GM12878 (cell line): ENCODE measurements at regions not wholly inside any gene's neighbourhood (a gene's known extent, or its start where the extent isn't known, plus 50 kb on each side); places are given as distances from the start of the nearest gene placed in this dataset.

ENCODE experiments used
- DPF2 ChIP-seq: fragments of 450-650 bp; IDR thresholded peaks from 2 replicates; pipeline ENCODE4 v1.6.1; 2017; ENCODE audit warnings: mild to moderate bottlenecking
- TF ChIP-seq, protein P1 (sequence below), 3 experiments: IDR thresholded peaks in 2 of 3; conservative IDR thresholded peaks in 1 of 3; 2 replicates each; pipeline ENCODE4 v1.5.1; 2011; ENCODE audit warnings: low read depth in 3 of 3, low read length in 3 of 3, mild to moderate bottlenecking in 3 of 3, control low read depth in 2 of 3, moderate library complexity in 2 of 3, inconsistent platforms in 1 of 3, mixed read lengths in 1 of 3; ENCODE audit not compliant: control insufficient read depth in 2 of 3, insufficient read depth in 1 of 3; ENCODE audit errors: extremely low read depth in 1 of 3

DNA sequence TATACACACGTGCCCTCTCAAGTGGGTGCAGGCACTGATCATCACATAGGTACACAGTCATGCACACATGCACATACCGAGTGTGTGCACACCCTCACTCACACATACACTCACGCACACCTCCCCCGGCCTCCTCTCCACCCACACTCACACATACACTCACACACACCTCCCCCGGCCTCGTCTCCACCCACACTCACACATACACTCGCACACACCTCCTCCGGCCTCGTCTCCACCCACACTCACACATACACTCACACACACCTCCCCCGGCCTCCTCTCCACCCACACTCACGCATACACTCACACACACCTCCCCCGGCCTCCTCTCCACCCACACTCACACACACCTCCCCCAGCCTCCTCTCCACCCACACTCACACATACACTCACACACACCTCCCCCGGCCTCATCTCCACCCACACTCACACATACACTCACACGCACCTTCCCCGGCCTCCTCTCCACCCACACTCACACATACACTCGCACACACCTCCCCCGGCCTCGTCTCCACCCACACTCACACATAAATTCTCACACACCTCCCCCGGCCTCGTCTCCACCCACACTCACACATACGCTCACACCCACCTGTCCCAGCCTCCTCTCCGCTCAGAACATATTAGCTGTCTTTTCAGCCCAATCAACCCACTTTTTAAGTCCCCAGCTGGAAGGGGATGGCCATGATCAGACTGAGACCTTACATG, 105.2 kb upstream of the VSTM2B start:
- TF ChIP-seq, protein P1, sequence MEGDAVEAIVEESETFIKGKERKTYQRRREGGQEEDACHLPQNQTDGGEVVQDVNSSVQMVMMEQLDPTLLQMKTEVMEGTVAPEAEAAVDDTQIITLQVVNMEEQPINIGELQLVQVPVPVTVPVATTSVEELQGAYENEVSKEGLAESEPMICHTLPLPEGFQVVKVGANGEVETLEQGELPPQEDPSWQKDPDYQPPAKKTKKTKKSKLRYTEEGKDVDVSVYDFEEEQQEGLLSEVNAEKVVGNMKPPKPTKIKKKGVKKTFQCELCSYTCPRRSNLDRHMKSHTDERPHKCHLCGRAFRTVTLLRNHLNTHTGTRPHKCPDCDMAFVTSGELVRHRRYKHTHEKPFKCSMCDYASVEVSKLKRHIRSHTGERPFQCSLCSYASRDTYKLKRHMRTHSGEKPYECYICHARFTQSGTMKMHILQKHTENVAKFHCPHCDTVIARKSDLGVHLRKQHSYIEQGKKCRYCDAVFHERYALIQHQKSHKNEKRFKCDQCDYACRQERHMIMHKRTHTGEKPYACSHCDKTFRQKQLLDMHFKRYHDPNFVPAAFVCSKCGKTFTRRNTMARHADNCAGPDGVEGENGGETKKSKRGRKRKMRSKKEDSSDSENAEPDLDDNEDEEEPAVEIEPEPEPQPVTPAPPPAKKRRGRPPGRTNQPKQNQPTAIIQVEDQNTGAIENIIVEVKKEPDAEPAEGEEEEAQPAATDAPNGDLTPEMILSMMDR (IDR thresholded peaks at IDR 0.05 in 2 of 3, conservative IDR thresholded peaks at IDR 0.05 in 1 of 3; ENCODE audit: control insufficient read depth in 2 of 3, extremely low read depth in 1 of 3, insufficient read depth in 1 of 3, low read depth in 3 of 3, low read length in 3 of 3), result no peak
- no peak for TF ChIP-seq DPF2
